Embryonic facial prominence (tissue), 1 donor: ENCODE measurements at regions not wholly inside any gene's neighbourhood (a gene's known extent, or its start where the extent isn't known, plus 50 kb on each side); places are given as distances from the start of the nearest gene placed in this dataset.

ENCODE experiments used
- DNase-seq: peaks from one replicate; pipeline ENCODE4 v3.0.0-alpha.2; 2016; ENCODE audit errors: extremely low spot score

GRCh38 chr12:127860536-127860935 lies 406.4 kb upstream of the TMEM132C start:
- DNase-seq: no peak

- no peak for DNase-seq
Measured at GRCh38 chr12:127861406-127861805, 405.6 kb upstream of the TMEM132C start.

GRCh38 chr12:127873306-127873705 lies 393.7 kb upstream of the TMEM132C start:
- DNase-seq: no peak

- DNase-seq: no peak
Measured at GRCh38 chr12:127881371-127882140, 385.4 kb upstream of the TMEM132C start.

- DNase-seq: no peak
Measured at GRCh38 chr12:127883013-127883412, 384.0 kb upstream of the TMEM132C start.

- DNase-seq: no peak
Measured at GRCh38 chr12:127885954-127886750, 380.8 kb upstream of the TMEM132C start.

GRCh38 chr12:127886827-127887226 lies 380.1 kb upstream of the TMEM132C start:
- DNase-seq: no peak

- no peak for DNase-seq
Measured at GRCh38 chr12:127888943-127889719, 377.8 kb upstream of the TMEM132C start.

GRCh38 chr12:127893895-127894609 lies 372.9 kb upstream of the TMEM132C start:
- no peak for DNase-seq

- DNase-seq: no peak
Measured at GRCh38 chr12:127896661-127897060, 370.3 kb upstream of the TMEM132C start.

GRCh38 chr12:127898616-127899015 lies 368.4 kb upstream of the TMEM132C start:
- no peak for DNase-seq

GRCh38 chr12:127899971-127900370 lies 367.0 kb upstream of the TMEM132C start:
- DNase-seq: no peak

GRCh38 chr12:127900386-127900785 lies 366.6 kb upstream of the TMEM132C start:
- DNase-seq: no peak

- DNase-seq: no peak
Measured at GRCh38 chr12:127903146-127903545, 363.8 kb upstream of the TMEM132C start.

- no peak for DNase-seq
Measured at GRCh38 chr12:127909041-127909440, 357.9 kb upstream of the TMEM132C start.

GRCh38 chr12:127911291-127911690 lies 355.7 kb upstream of the TMEM132C start:
- no peak for DNase-seq

GRCh38 chr12:127912035-127912665 lies 354.8 kb upstream of the TMEM132C start:
- DNase-seq: no peak

- no peak for DNase-seq
Measured at GRCh38 chr12:127923501-127923900, 343.5 kb upstream of the TMEM132C start.

GRCh38 chr12:127925971-127926370 lies 341.0 kb upstream of the TMEM132C start:
- no peak for DNase-seq

GRCh38 chr12:127928178-127928577 lies 338.8 kb upstream of the TMEM132C start:
- DNase-seq: no peak
